Keratinocyte (primary cell): ENCODE measurements at regions not wholly inside any gene's neighbourhood (a gene's known extent, or its start where the extent isn't known, plus 50 kb on each side); places are given as distances from the start of the nearest gene placed in this dataset.

Source experiments
- DNase-seq: peaks from one replicate; pipeline ENCODE4 v3.0.0-alpha.2; 2011; ENCODE audit warnings: low read depth, missing footprints, low spot score
- FAIRE-seq: peaks from 2 replicates; lab custom pipeline; 2011; peaks lifted over from hg19 to GRCh38; lab: Jason Lieb, UNC
- H2AFZ ChIP-seq: 2 replicates; pipeline ENCODE4 v1.6.0; 2012; ENCODE audit warnings: low read length, control low read depth, inconsistent platforms; ENCODE audit not compliant: control insufficient read depth
- H3K27ac ChIP-seq: 2 replicates; pipeline ENCODE4 v1.5.1; 2011; ENCODE audit warnings: low read length; ENCODE audit not compliant: control insufficient read depth, insufficient read depth
- H3K27me3 ChIP-seq: 3 replicates; pipeline ENCODE4 v1.6.0; 2011; ENCODE audit warnings: low read length; ENCODE audit not compliant: control insufficient read depth, insufficient read depth; ENCODE audit errors: extremely low read depth
- H3K36me3 ChIP-seq, 2 experiments: 2 replicates in 1 of 2; 3 replicates in 1 of 2; pipeline ENCODE4 v1.5.1; 2011; ENCODE audit warnings: low read length in 2 of 2, mild to moderate bottlenecking in 1 of 2; ENCODE audit not compliant: control insufficient read depth in 2 of 2, insufficient read depth in 2 of 2; ENCODE audit errors: extremely low read depth in 1 of 2
- H3K4me1 ChIP-seq: 3 replicates; pipeline ENCODE4 v1.5.1; 2011; ENCODE audit warnings: low read length; ENCODE audit not compliant: control insufficient read depth, insufficient read depth; ENCODE audit errors: extremely low read depth
- H3K4me2 ChIP-seq: 3 replicates; pipeline ENCODE4 v1.6.0; 2011; ENCODE audit warnings: low read depth, low read length; ENCODE audit not compliant: control insufficient read depth, insufficient read depth; ENCODE audit errors: extremely low read depth
- H3K4me3 ChIP-seq, 3 experiments: fragments of 200-600 bp in 1 of 3; sonication (generic) in 1 of 3; 2 replicates in 2 of 3; 3 replicates in 1 of 3; pipeline ENCODE4 v1.5.1; 2011 to 2016; ENCODE audit warnings: low read length in 3 of 3, mild to moderate bottlenecking in 3 of 3, control low read depth in 2 of 3, inconsistent platforms in 1 of 3, low read depth in 1 of 3, mixed read lengths in 1 of 3, mixed run types in 1 of 3, moderate library complexity in 1 of 3; ENCODE audit not compliant: control insufficient read depth in 2 of 3, insufficient read depth in 2 of 3; ENCODE audit errors: extremely low read depth in 1 of 3
- H3K79me2 ChIP-seq: 2 replicates; pipeline ENCODE4 v1.6.0; 2012; ENCODE audit warnings: low read length; ENCODE audit not compliant: control insufficient read depth, insufficient read depth
- H3K9ac ChIP-seq: 3 replicates; pipeline ENCODE4 v1.6.0; 2011; ENCODE audit warnings: low read length; ENCODE audit not compliant: control insufficient read depth, insufficient read depth; ENCODE audit errors: extremely low read depth
- H3K9me1 ChIP-seq: 3 replicates; pipeline ENCODE4 v1.6.0; 2011; ENCODE audit warnings: low read length; ENCODE audit not compliant: control insufficient read depth, insufficient read depth; ENCODE audit errors: extremely low read depth
- H3K9me3 ChIP-seq: 2 replicates; pipeline ENCODE4 v1.5.1; 2012; ENCODE audit warnings: low read depth, low read length; ENCODE audit not compliant: control insufficient read depth
- H4K20me1 ChIP-seq: 3 replicates; pipeline ENCODE4 v1.6.0; 2011; ENCODE audit warnings: low read length; ENCODE audit not compliant: control insufficient read depth, insufficient read depth; ENCODE audit errors: extremely low read depth
- CTCF ChIP-seq, 3 experiments: IDR thresholded peaks in 1 of 3; conservative IDR thresholded peaks in 1 of 3; optimal IDR thresholded peaks in 1 of 3; 2 replicates in 2 of 3; 3 replicates in 1 of 3; pipeline versions ENCODE3 to v1.5.1; 2011; ENCODE audit warnings: low read length in 3 of 3, mild to moderate bottlenecking in 3 of 3, moderate library complexity in 2 of 3, control low read depth in 1 of 3, inconsistent platforms in 1 of 3; ENCODE audit not compliant: insufficient read depth in 2 of 3; ENCODE audit errors: extremely low read depth in 1 of 3
- EZH2 ChIP-seq: IDR thresholded peaks from one replicate; pipeline ENCODE4 v1.6.1; 2012; ENCODE audit warnings: inconsistent platforms, mild to moderate bottlenecking, low read length, moderate library complexity
- dilution Hi-C: fragments of 300-500 bp; cut with MboI; formaldehyde crosslinking; loops from one replicate; pipeline ENCODE4 v1.7.0; 2020; ENCODE audit warnings: low sequenced_read_pairs; ENCODE audit not compliant: extremely low pct_ligation_motif_present

- Histone ChIP-seq H3K36me3 (no peaks in the 10 kb centered on the region), H3K4me3 (no peak overlapping the region), H3K9ac (no peak overlapping the region), H3K27ac (no peak overlapping the region), H3K9me1 (no peaks in the 10 kb centered on the region), H3K4me1 (peaks cover 7% of the 10 kb centered on the region), H3K9me3 (no peaks in the 10 kb centered on the region), H2AFZ (no peak overlapping the region), H3K79me2 (no peaks in the 10 kb centered on the region), H3K27me3 (no peaks in the 10 kb centered on the region), H3K4me2 (no peak overlapping the region), H4K20me1 (no peaks in the 10 kb centered on the region)
- no peak for TF ChIP-seq CTCF (optimal IDR thresholded peaks at IDR 0.05 in 1 of 3, IDR thresholded peaks at IDR 0.05 in 1 of 3, conservative IDR thresholded peaks at IDR 0.05 in 1 of 3; ENCODE audit: extremely low read depth in 1 of 3, insufficient read depth in 2 of 3, low read length in 3 of 3)
- no peak for TF ChIP-seq EZH2
- FAIRE-seq: no peak
- dilution Hi-C loops: no loop called here
- no peak for DNase-seq
Observed at GRCh38 chr2:138243372-138243771, 258.2 kb upstream of the SPOPL start.

- no peak overlapping the region for H3K9ac ChIP-seq
- H3K9me3 ChIP-seq: no peaks in the 10 kb centered on the region
- no peak for DNase-seq
- H3K4me3 ChIP-seq: no peak overlapping the region
- no peaks in the 10 kb centered on the region for H3K36me3 ChIP-seq
- no peaks in the 10 kb centered on the region for H3K9me1 ChIP-seq
- H3K27me3 ChIP-seq: no peaks in the 10 kb centered on the region
- no peak overlapping the region for H3K4me2 ChIP-seq
- FAIRE-seq: peak; percentile 52
- no peak overlapping the region for H2AFZ ChIP-seq
- no peaks in the 10 kb centered on the region for H4K20me1 ChIP-seq
- peaks cover 5% of the 10 kb centered on the region for H3K4me1 ChIP-seq
- H3K79me2 ChIP-seq: no peaks in the 10 kb centered on the region
- TF ChIP-seq CTCF (optimal IDR thresholded peaks at IDR 0.05 in 1 of 3, IDR thresholded peaks at IDR 0.05 in 1 of 3, conservative IDR thresholded peaks at IDR 0.05 in 1 of 3; ENCODE audit: extremely low read depth in 1 of 3, insufficient read depth in 2 of 3, low read length in 3 of 3): no peak
- no peak for TF ChIP-seq EZH2
- dilution Hi-C loops: no loop called here
- no peak overlapping the region for H3K27ac ChIP-seq
Observed at GRCh38 chr2:138244501-138244925, 257.1 kb upstream of the SPOPL start.
